ENCODE measurements at regions not wholly inside any gene's neighbourhood (a gene's known extent, or its start where the extent isn't known, plus 50 kb on each side); places are given as distances from the start of the nearest gene placed in this dataset.

GRCh38 chr1:18536356-18536755 is 55.6 kb downstream of the KLHDC7A start:
- intact Hi-C loops (cut with micrococcal nuclease) = no loop called here
- CTCF ChIA-PET = no interaction called here
- H4K20me1 ChIP-seq (replicated peaks; ENCODE audit: control insufficient read depth, extremely low read depth, insufficient read depth, low read length) = no peaks in the 10 kb centered on the region
- no peak overlapping the region for H3K27ac ChIP-seq (ENCODE audit: insufficient read depth, low read depth, low read length)
- POLR2A ChIA-PET = no interaction called here
- H2AFZ ChIP-seq (ENCODE audit: low read depth, low read length) = no peak overlapping the region
- H3K4me2 ChIP-seq (ENCODE audit: insufficient read depth, low read length) = no peak overlapping the region
- no TSS peak for BruUV-seq (replicated peaks)
- DNase-seq (ENCODE audit: low read depth, low spot score) = no peak
- no peaks in the 10 kb centered on the region for H3K4me1 ChIP-seq (ENCODE audit: control insufficient read depth, extremely low read depth, insufficient read depth, low read length)
- H3K9me1 ChIP-seq (replicated peaks; ENCODE audit: control insufficient read depth, extremely low read depth, insufficient read depth, low read length) = no peaks in the 10 kb centered on the region
- H3K79me2 ChIP-seq (ENCODE audit: control insufficient read depth, insufficient read depth, low read length) = no peaks in the 10 kb centered on the region
- no peak for TF ChIP-seq MYC (IDR thresholded peaks at IDR 0.05; ENCODE audit: low read depth, low read length)
- no peak overlapping the region for H3K9ac ChIP-seq (replicated peaks; ENCODE audit: extremely low read depth, insufficient read depth, low read length)
- FAIRE-seq = no peak
- no peaks in the 10 kb centered on the region for H3K36me3 ChIP-seq (ENCODE audit: control insufficient read depth in 2 of 2, extremely low read depth in 1 of 2, insufficient read depth in 2 of 2, low read length in 2 of 2)
- H3K27me3 ChIP-seq (ENCODE audit: control insufficient read depth in 2 of 2, insufficient read depth in 2 of 2, low read length in 2 of 2) = no peaks in the 10 kb centered on the region
- dilution Hi-C loops (cut with MboI; ENCODE audit: extremely low pct_ligation_motif_present, low sequenced_read_pairs) = no loop called here
- no peak overlapping the region for H3K4me3 ChIP-seq (replicated peaks in 1 of 3; ENCODE audit: insufficient read depth in 1 of 3, low read depth in 1 of 3, low read length in 3 of 3)
- no peaks in the 10 kb centered on the region for H3K9me3 ChIP-seq (replicated peaks; ENCODE audit: control insufficient read depth, insufficient read depth, low read length)

DNA sequence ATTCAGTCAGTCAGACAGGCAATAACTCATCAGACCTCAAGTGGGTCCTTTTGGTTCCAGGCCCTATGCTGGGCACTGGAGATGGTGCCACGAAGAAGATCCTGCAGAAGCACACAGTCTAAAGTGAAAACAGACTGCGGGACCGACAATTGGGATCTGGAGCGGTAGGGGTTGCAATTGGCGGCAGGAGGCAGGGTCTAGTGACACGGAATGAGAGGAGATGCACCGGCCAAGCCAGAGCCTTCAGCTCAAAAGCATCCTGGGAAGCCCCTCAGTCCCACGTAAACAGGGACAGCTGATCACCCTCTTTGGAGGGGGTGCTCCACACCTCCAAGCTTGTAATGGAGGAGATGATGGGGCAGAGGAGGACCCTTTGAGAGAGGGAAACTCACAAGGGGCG is 56.2 kb downstream of the KLHDC7A start:
- FAIRE-seq = no peak
- BruUV-seq (replicated peaks) = no TSS peak
- dilution Hi-C loops (cut with MboI; ENCODE audit: extremely low pct_ligation_motif_present, low sequenced_read_pairs) (no loop called here), intact Hi-C loops (cut with micrococcal nuclease) (no loop called here)
- Histone ChIP-seq H3K4me2 (ENCODE audit: insufficient read depth, low read length) (no peak overlapping the region), H3K9ac (replicated peaks; ENCODE audit: extremely low read depth, insufficient read depth, low read length) (no peak overlapping the region), H3K79me2 (ENCODE audit: control insufficient read depth, insufficient read depth, low read length) (no peaks in the 10 kb centered on the region), H3K4me1 (ENCODE audit: control insufficient read depth, extremely low read depth, insufficient read depth, low read length) (no peaks in the 10 kb centered on the region), H3K27ac (ENCODE audit: insufficient read depth, low read depth, low read length) (no peak overlapping the region), H4K20me1 (replicated peaks; ENCODE audit: control insufficient read depth, extremely low read depth, insufficient read depth, low read length) (no peaks in the 10 kb centered on the region), H3K9me1 (replicated peaks; ENCODE audit: control insufficient read depth, extremely low read depth, insufficient read depth, low read length) (no peaks in the 10 kb centered on the region), H3K9me3 (replicated peaks; ENCODE audit: control insufficient read depth, insufficient read depth, low read length) (no peaks in the 10 kb centered on the region), H2AFZ (ENCODE audit: low read depth, low read length) (no peak overlapping the region), H3K36me3 (ENCODE audit: control insufficient read depth in 2 of 2, extremely low read depth in 1 of 2, insufficient read depth in 2 of 2, low read length in 2 of 2) (no peaks in the 10 kb centered on the region), H3K4me3 (replicated peaks in 1 of 3; ENCODE audit: insufficient read depth in 1 of 3, low read depth in 1 of 3, low read length in 3 of 3) (no peak overlapping the region), H3K27me3 (ENCODE audit: control insufficient read depth in 2 of 2, insufficient read depth in 2 of 2, low read length in 2 of 2) (no peaks in the 10 kb centered on the region)
- no peak for DNase-seq (ENCODE audit: low read depth, low spot score)
- CTCF ChIA-PET = no interaction called here
- POLR2A ChIA-PET = no interaction called here
- TF ChIP-seq MYC (IDR thresholded peaks at IDR 0.05; ENCODE audit: low read depth, low read length) = no peak
- TF ChIP-seq, protein P1, sequence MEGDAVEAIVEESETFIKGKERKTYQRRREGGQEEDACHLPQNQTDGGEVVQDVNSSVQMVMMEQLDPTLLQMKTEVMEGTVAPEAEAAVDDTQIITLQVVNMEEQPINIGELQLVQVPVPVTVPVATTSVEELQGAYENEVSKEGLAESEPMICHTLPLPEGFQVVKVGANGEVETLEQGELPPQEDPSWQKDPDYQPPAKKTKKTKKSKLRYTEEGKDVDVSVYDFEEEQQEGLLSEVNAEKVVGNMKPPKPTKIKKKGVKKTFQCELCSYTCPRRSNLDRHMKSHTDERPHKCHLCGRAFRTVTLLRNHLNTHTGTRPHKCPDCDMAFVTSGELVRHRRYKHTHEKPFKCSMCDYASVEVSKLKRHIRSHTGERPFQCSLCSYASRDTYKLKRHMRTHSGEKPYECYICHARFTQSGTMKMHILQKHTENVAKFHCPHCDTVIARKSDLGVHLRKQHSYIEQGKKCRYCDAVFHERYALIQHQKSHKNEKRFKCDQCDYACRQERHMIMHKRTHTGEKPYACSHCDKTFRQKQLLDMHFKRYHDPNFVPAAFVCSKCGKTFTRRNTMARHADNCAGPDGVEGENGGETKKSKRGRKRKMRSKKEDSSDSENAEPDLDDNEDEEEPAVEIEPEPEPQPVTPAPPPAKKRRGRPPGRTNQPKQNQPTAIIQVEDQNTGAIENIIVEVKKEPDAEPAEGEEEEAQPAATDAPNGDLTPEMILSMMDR (IDR thresholded peaks at IDR 0.05; ENCODE audit: extremely low read depth in 1 of 2, insufficient read depth in 1 of 2, low read depth in 1 of 2, low read length in 2 of 2) = no peak
- no peak for TF ChIP-seq POLR2AphosphoS5 (IDR thresholded peaks at IDR 0.05; ENCODE audit: insufficient read depth, low read depth, low read length)
- no peak for TF ChIP-seq FOS (IDR thresholded peaks at IDR 0.05; ENCODE audit: borderline replicate concordance, insufficient read depth, low read length)
- no peak for TF ChIP-seq POLR2A (IDR thresholded peaks at IDR 0.05; ENCODE audit: low read depth, low read length)
- no peak for TF ChIP-seq MAX (IDR thresholded peaks at IDR 0.05; ENCODE audit: insufficient read depth, insufficient read length)
